CD4-positive, CD25-positive, alpha-beta regulatory T cell (primary cell): ENCODE measurements at regions not wholly inside any gene's neighbourhood (a gene's known extent, or its start where the extent isn't known, plus 50 kb on each side); places are given as distances from the start of the nearest gene placed in this dataset.

ENCODE experiments used
- ATAC-seq, 2 donors: fragments of 150-1000 bp; cut with Tn5 transposase; one replicate each; pipeline ENCODE4 v1.10.0; 2021; ENCODE audit warnings: low read depth in 2 of 2, moderate number of reproducible peaks in 2 of 2, moderate library complexity in 1 of 2
- DNase-seq, 3 donors: peaks; one replicate each; pipeline versions ENCODE4 v3.0.0 to v3.0.0-alpha.2; 2012 to 2022; ENCODE audit warnings: mixed read lengths in 1 of 3
- H3K27ac ChIP-seq: one replicate; pipeline ENCODE4 v1.7.0; 2013; ENCODE audit warnings: mild to moderate bottlenecking, low read length; ENCODE audit not compliant: insufficient read depth, poor library complexity, severe bottlenecking
- H3K27me3 ChIP-seq: one replicate; pipeline ENCODE4 v1.7.0; 2013; ENCODE audit warnings: low read length; ENCODE audit not compliant: control insufficient read depth, insufficient read depth
- H3K36me3 ChIP-seq: one replicate; pipeline ENCODE4 v1.7.0; 2013; ENCODE audit warnings: mild to moderate bottlenecking, low read length, moderate library complexity; ENCODE audit not compliant: control insufficient read depth, insufficient read depth
- H3K4me1 ChIP-seq: 2 replicates; pipeline ENCODE4 v1.7.0; 2013; ENCODE audit warnings: mild to moderate bottlenecking, low read length; ENCODE audit not compliant: insufficient read depth, control insufficient read depth, poor library complexity, severe bottlenecking
- H3K4me3 ChIP-seq: one replicate; pipeline ENCODE4 v1.7.0; 2013; ENCODE audit warnings: low read depth, mild to moderate bottlenecking, low read length, moderate library complexity
- H3K9me3 ChIP-seq, 2 experiments: 1 replicate in 1 of 2; 2 replicates in 1 of 2; pipeline ENCODE4 v1.7.0; 2013; ENCODE audit warnings: low read length in 2 of 2, mild to moderate bottlenecking in 1 of 2, moderate library complexity in 1 of 2; ENCODE audit not compliant: control insufficient read depth in 2 of 2
- H3K27ac Mint-ChIP-seq, 3 donors: one replicate each; pipeline ENCODE4 v1.8.0; 2020 to 2022; ENCODE audit warnings: mild to moderate bottlenecking in 3 of 3, mixed read lengths in 3 of 3, moderate library complexity in 2 of 3
- H3K27me3 Mint-ChIP-seq: one replicate; pipeline ENCODE4 v1.8.0; 2022; ENCODE audit warnings: mild to moderate bottlenecking, mixed read lengths
- H3K36me3 Mint-ChIP-seq: one replicate; pipeline ENCODE4 v1.8.0; 2020; ENCODE audit warnings: mixed read lengths
- H3K4me1 Mint-ChIP-seq, 4 donors: one replicate each; pipeline ENCODE4 v1.8.0; 2020 to 2022; ENCODE audit warnings: mixed read lengths in 4 of 4, mild to moderate bottlenecking in 1 of 4
- H3K4me3 Mint-ChIP-seq, 4 donors: one replicate each; pipeline ENCODE4 v1.8.0; 2020 to 2022; ENCODE audit warnings: mild to moderate bottlenecking in 4 of 4, mixed read lengths in 4 of 4, moderate library complexity in 3 of 4
- H3K9me3 Mint-ChIP-seq, 7 donors: one replicate each; pipeline ENCODE4 v1.8.0; 2020 to 2022; ENCODE audit warnings: mixed read lengths in 7 of 7, mild to moderate bottlenecking in 3 of 7, moderate library complexity in 2 of 7

- ATAC-seq (no peak), DNase-seq (no peak)
- Histone ChIP-seq H3K36me3 (no peaks in the 10 kb centered on the region), H3K27ac (no peak overlapping the region), H3K4me3 (no peak overlapping the region), H3K9me3 (peaks cover 9 to 10% of the 10 kb centered on the region in 2 experiments), H3K4me1 (no peaks in the 10 kb centered on the region), H3K27me3 (no peaks in the 10 kb centered on the region)
- Mint-ChIP-seq H3K36me3 (no peaks in the 10 kb centered on the region), H3K9me3 (peaks cover 0 to 18% (median 5%) of the 10 kb centered on the region in 7 donors), H3K27me3 (no peaks in the 10 kb centered on the region), H3K27ac (no peak overlapping the region), H3K4me3 (no peak overlapping the region), H3K4me1 (peaks cover 0 to under 1% (median 0%) of the 10 kb centered on the region in 4 donors)
These were observed 57.1 kb upstream of the CYSLTR1 start for GRCh38 chrX:78384486-78384885.

- no peak for DNase-seq
- H3K27ac ChIP-seq = no peak overlapping the region
- H3K36me3 ChIP-seq = no peaks in the 10 kb centered on the region
- no peaks in the 10 kb centered on the region for H3K27me3 Mint-ChIP-seq
- peaks cover 5% of the 10 kb centered on the region in 2 experiments for H3K9me3 ChIP-seq
- peaks cover 0 to 4% (median 0%) of the 10 kb centered on the region in 4 donors for H3K4me1 Mint-ChIP-seq
- H3K27me3 ChIP-seq = no peaks in the 10 kb centered on the region
- H3K4me1 ChIP-seq = no peaks in the 10 kb centered on the region
- ATAC-seq = no peak
- H3K4me3 Mint-ChIP-seq = no peak overlapping the region
- H3K27ac Mint-ChIP-seq = no peak overlapping the region
- H3K9me3 Mint-ChIP-seq = peaks cover 0 to 12% (median 4%) of the 10 kb centered on the region in 7 donors
- no peaks in the 10 kb centered on the region for H3K36me3 Mint-ChIP-seq
- no peak overlapping the region for H3K4me3 ChIP-seq
These were observed 56.2 kb upstream of the CYSLTR1 start for GRCh38 chrX:78383594-78383993.

- no peaks in the 10 kb centered on the region for H3K4me1 ChIP-seq
- no peak overlapping the region for H3K4me3 Mint-ChIP-seq
These were observed 51.2 kb upstream of the CYSLTR1 start for GRCh38 chrX:78378476-78379115.

More at GRCh38 chrX:78378476-78379115, 51.2 kb upstream of the CYSLTR1 start:
- peaks cover 0 to 4% (median 0%) of the 10 kb centered on the region in 7 donors for H3K9me3 Mint-ChIP-seq
- no peaks in the 10 kb centered on the region for H3K36me3 Mint-ChIP-seq
- H3K27ac Mint-ChIP-seq = no peak overlapping the region
- H3K4me3 ChIP-seq = no peak overlapping the region
- H3K27me3 ChIP-seq = no peaks in the 10 kb centered on the region
- no peak for DNase-seq
- H3K27me3 Mint-ChIP-seq = no peaks in the 10 kb centered on the region
- H3K4me1 Mint-ChIP-seq = peaks cover 0 to 14% (median 6%) of the 10 kb centered on the region in 4 donors
- no peaks in the 10 kb centered on the region for H3K9me3 ChIP-seq
- no peak for ATAC-seq
- no peaks in the 10 kb centered on the region for H3K36me3 ChIP-seq
- no peak overlapping the region for H3K27ac ChIP-seq
